ENCODE measurements at regions not wholly inside any gene's neighbourhood (a gene's known extent, or its start where the extent isn't known, plus 50 kb on each side); places are given as distances from the start of the nearest gene placed in this dataset.

DNA sequence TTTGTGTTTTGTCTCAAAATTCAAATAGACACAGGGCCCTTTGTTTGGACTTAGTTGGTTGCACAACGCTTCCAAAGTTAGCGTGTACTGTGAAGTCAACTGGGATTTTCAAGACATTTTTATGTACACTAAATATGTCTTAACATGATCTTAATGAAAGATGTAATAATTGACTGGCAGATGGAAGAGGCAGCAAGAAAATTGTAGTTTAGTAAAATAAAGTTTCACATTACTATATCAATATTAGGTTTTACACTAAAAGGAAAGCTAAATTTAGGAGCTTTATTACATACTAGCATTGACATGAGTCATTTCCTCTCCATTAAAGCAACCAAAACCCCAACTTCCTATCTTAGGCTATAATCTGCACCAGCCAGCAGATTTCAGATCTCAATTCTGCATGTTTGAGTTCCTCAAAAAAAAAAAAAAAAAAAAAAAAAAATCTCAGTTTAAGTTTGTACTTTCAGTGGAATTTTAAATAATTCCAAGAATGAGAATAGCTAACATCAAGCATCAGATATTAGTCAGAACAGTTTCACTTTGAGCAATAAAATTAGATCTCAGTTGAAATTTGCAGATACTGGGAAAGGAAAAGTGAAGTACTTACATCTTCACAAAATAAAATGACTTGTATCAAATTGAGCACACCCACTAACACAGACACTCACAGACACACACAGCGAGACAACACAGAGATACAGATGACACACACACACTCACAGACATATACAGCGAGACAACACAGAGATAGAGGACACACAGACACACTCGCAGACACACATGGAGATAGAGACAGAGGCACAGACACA, 346.6 kb upstream of the KLF6 start:
- TF ChIP-seq, protein P1, sequence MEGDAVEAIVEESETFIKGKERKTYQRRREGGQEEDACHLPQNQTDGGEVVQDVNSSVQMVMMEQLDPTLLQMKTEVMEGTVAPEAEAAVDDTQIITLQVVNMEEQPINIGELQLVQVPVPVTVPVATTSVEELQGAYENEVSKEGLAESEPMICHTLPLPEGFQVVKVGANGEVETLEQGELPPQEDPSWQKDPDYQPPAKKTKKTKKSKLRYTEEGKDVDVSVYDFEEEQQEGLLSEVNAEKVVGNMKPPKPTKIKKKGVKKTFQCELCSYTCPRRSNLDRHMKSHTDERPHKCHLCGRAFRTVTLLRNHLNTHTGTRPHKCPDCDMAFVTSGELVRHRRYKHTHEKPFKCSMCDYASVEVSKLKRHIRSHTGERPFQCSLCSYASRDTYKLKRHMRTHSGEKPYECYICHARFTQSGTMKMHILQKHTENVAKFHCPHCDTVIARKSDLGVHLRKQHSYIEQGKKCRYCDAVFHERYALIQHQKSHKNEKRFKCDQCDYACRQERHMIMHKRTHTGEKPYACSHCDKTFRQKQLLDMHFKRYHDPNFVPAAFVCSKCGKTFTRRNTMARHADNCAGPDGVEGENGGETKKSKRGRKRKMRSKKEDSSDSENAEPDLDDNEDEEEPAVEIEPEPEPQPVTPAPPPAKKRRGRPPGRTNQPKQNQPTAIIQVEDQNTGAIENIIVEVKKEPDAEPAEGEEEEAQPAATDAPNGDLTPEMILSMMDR (IDR thresholded peaks at IDR 0.05): no peak
- no peak for TF ChIP-seq POLR2A (IDR thresholded peaks at IDR 0.05)
- intact Hi-C loops (cut with DNase I; ENCODE audit: low total_unique reads): no loop called here
- no peaks in the 10 kb centered on the region for H3K27me3 ChIP-seq
- 76 to 82% methylated on average over 5 of the region's 5 CpGs for WGBS, 2 donors
- DNase-seq: no peak
- no peaks in the 10 kb centered on the region for H3K36me3 ChIP-seq (ENCODE audit: low read depth, missing control alignments)
- no peak overlapping the region for H3K27ac ChIP-seq
- no peak overlapping the region for H3K4me3 ChIP-seq
- H3K4me1 ChIP-seq: peaks cover 4% of the 10 kb centered on the region
- H3K9me3 ChIP-seq: no peaks in the 10 kb centered on the region

DNA sequence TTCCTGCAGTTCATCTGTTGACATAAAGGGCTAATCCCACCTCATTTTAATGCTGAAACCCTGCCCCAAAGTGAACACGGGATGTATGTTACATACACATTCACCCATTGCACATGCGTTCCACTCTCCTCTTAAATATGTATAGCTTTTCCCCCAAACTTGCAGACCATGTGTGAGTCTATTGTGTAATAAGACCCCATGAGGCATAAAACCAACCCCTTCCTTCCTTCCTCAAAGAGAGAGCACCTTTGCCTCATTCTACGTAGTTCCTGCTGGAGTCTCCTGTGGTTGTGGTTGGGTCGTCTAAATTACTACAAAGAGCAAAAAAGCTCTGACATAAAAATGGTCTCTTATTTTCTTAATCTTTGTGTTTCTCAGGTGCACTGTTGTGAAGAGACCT, 345.7 kb upstream of the KLF6 start:
- intact Hi-C loops (cut with DNase I; ENCODE audit: low total_unique reads): no loop called here
- WGBS, 2 donors: 86 to 87% methylated on average over 4 of the region's 4 CpGs
- Histone ChIP-seq H3K27ac (no peak overlapping the region), H3K36me3 (ENCODE audit: low read depth, missing control alignments) (no peaks in the 10 kb centered on the region), H3K4me3 (no peak overlapping the region), H3K4me1 (peaks cover 4% of the 10 kb centered on the region), H3K27me3 (no peaks in the 10 kb centered on the region), H3K9me3 (no peaks in the 10 kb centered on the region)
- DNase-seq: no peak
- no peak for TF ChIP-seq POLR2A (IDR thresholded peaks at IDR 0.05)
- TF ChIP-seq, protein P1 (IDR thresholded peaks at IDR 0.05): no peak

DNA sequence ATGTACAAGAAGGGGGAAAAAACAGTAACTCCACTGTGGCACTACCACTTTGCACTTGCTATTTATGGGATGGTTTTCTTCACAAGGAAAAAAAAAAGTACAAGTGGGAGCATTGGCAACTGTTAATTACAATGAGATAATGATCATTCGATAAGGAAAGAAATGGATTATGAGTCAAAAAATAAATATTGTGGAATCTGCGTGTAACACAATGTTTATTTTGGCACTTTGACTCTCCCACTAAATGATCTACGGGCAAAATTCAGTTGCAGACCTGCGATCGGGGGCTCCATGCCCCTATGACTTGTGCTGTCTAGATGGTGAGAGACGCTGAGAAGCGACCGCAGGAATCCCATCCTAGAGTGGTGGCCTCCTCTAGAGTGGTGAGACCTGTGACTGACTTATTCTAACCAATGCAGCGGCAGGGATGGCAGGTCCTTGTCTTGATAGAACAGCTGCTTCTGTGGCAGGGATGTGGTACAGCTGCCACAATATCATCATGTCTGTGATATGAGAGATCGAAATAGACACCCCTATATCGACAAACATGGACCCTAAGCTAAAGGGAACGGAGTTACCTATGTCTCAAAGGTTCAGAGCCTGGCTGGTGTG, 345.0 kb upstream of the KLF6 start:
- Histone ChIP-seq H3K27ac (no peak overlapping the region), H3K36me3 (ENCODE audit: low read depth, missing control alignments) (no peaks in the 10 kb centered on the region), H3K27me3 (no peaks in the 10 kb centered on the region), H3K9me3 (no peaks in the 10 kb centered on the region), H3K4me3 (no peak overlapping the region), H3K4me1 (peaks cover 4% of the 10 kb centered on the region)
- WGBS, 2 donors: 87 to 91% methylated on average over 12 of the region's 12 CpGs
- intact Hi-C loops (cut with DNase I; ENCODE audit: low total_unique reads): no loop called here
- no peak for TF ChIP-seq POLR2A (IDR thresholded peaks at IDR 0.05)
- TF ChIP-seq, protein P1 (IDR thresholded peaks at IDR 0.05): no peak
- no peak for DNase-seq

DNA sequence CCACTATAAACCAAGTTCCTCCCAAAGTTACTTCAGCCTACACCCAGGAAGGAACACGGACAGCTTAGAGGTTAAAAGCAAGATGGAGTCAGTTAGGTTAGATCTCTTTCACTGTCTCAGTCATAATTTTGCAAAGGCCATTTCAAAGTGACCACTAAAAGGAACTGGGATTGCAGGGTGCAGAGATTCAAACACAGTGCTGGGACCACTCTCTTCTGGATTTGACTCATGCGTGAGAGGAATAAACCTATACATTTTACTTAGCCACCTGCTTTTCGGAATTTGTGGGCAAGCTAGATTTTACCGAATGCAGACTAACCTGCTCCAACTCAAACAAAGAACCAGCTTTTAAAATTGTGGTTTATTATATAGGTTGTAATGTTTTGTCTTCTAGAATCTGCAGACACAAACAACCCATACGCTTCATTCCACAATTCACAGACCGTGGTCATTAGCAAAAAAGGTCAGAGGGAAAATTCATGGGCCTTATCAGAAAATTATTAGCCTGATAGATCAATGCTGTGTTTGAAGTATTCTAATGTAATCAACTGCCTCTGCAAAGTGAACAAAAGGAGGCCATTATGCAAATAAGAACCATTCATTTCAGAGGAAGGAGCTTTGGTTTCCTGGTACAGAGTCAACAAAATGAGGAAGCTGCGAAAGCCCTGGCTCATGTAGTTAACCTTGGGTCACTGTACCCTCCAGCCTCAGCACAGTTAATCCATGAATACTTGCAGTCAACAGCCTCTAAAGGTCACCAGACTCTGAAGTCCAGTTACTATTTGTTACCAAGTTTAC, 342.7 kb upstream of the KLF6 start:
- no peaks in the 10 kb centered on the region for H3K9me3 ChIP-seq
- H3K4me3 ChIP-seq: no peak overlapping the region
- intact Hi-C loops (cut with DNase I; ENCODE audit: low total_unique reads): no loop called here
- no peaks in the 10 kb centered on the region for H3K36me3 ChIP-seq (ENCODE audit: low read depth, missing control alignments)
- no peak overlapping the region for H3K27ac ChIP-seq
- no peaks in the 10 kb centered on the region for H3K27me3 ChIP-seq
- H3K4me1 ChIP-seq: peaks cover 4% of the 10 kb centered on the region
- TF ChIP-seq, protein P1 (IDR thresholded peaks at IDR 0.05): no peak
- no peak for TF ChIP-seq POLR2A (IDR thresholded peaks at IDR 0.05)
- DNase-seq: no peak
- 88 to 93% methylated on average over 7 of the region's 7 CpGs for WGBS, 2 donors

Data from testis (tissue), 2 donors.